GM19238 (cell line): ENCODE measurements at regions not wholly inside any gene's neighbourhood (a gene's known extent, or its start where the extent isn't known, plus 50 kb on each side); places are given as distances from the start of the nearest gene placed in this dataset.

Experiments
- DNase-seq: peaks from one replicate; pipeline ENCODE4 v3.0.0; 2011; ENCODE audit warnings: low spot score; ENCODE audit not compliant: insufficient read length

GRCh38 chr1:199308349-199308846, 669.6 kb downstream of the PTPRC start:
- DNase-seq, result no peak

- no peak for DNase-seq
Observed at GRCh38 chr1:199310708-199311107, 671.9 kb downstream of the PTPRC start.

GRCh38 chr1:199311478-199312262, 672.8 kb downstream of the PTPRC start:
- no peak for DNase-seq

DNA sequence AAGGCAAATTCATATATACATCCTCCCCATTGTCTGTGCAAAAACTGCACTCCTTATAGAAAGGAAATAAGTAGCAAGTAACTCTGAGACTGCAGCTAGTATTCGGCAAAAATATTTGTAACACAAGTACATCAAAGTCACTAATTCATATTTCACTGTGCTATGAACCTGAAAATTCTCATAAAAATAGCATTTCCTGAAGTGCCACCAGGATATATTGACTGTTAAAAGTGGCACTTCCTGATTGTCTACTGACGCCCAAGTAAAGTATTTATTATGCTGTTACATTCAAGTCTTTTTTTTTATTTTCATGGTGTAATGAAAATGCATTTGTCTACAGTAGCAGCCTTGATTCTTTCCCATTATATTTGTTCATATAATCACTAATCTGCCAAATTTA, 673.8 kb downstream of the PTPRC start:
- DNase-seq, result no peak

GRCh38 chr1:199313444-199313843, 674.6 kb downstream of the PTPRC start:
- DNase-seq, result no peak

DNA sequence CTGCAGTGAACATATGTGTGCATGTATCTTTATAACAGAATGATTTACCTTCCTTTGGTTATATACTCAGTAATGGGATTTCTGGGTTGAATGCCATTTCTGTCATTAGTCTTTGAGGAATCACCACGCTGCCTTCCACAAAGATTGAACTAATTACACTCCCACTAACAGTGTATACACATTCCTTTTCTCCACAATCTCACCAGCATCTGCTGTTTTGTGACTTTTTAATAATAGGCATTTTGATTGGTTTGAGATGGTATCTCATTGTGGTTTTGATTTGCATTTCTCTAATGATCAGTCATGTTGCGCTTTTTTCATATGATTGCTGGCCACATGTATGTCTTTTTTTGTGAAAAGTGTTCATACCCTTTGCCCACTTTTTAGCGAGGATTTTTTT, 680.5 kb downstream of the PTPRC start:
- DNase-seq, result no peak

DNA sequence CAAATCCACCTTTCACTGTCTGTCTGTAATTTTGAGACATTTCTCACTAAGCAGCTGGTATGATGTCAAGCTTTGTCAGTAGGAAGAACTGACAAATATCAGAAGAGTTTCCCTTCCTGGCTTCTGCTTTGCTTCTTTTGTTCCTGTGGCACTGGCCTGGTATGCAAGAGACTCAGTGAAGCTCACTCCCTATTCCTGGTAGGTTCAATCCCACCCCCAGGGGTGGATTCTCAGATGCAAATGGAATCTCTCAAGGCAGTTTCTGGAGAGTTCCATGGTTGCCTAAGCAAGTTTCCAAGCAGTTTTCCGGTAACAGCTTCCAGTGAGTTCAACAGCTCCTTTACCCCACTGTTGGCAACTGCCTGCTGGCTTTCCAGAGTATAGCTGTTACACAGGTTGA, 683.4 kb downstream of the PTPRC start:
- DNase-seq, result no peak

GRCh38 chr1:199333180-199333579, 694.3 kb upstream of the NR5A2 start:
- no peak for DNase-seq

- no peak for DNase-seq
Observed at GRCh38 chr1:199335496-199335895, 692.0 kb upstream of the NR5A2 start.

GRCh38 chr1:199336745-199337640, 690.5 kb upstream of the NR5A2 start:
- DNase-seq, result no peak

DNA sequence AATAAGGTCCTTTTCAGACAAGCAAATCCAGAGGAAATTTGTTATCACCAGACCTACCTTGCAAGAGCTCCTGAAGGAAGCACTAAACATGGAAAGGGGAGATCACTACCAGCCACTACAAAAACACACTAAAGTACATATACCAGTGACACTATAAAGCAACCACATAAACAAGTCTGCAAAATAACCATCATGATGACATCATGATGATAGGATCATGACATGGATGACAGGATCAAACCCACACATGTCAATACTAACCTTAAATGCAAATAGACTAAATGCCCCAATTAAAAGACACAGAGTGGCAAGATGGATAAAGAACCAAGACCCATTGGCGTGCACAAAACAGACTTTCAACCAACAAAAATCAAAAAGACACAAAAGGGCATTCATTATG, 688.8 kb upstream of the NR5A2 start:
- DNase-seq, result no peak

DNA sequence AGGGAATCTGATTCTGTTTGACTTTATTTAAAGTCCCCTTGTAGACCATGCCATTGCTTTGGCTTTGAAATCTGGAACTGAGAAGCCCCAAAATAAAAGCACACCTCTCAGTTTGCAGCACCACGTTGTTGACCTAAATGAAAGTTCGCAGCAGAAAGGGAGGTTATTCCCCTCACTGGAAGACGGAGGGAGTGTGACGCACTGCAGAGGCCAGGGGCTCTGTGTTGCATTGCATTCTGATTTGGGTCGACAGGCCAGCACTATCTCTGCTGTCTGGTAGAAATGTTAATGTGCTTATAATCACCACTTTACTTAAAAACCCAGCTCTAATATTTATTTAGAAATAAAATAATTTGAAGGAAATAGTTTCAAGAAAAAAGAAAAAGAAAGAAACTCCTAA, 675.2 kb upstream of the NR5A2 start:
- no peak for DNase-seq

- no peak for DNase-seq
Observed at GRCh38 chr1:199353906-199354305, 673.6 kb upstream of the NR5A2 start.

GRCh38 chr1:199356561-199356960, 670.9 kb upstream of the NR5A2 start:
- no peak for DNase-seq

DNA sequence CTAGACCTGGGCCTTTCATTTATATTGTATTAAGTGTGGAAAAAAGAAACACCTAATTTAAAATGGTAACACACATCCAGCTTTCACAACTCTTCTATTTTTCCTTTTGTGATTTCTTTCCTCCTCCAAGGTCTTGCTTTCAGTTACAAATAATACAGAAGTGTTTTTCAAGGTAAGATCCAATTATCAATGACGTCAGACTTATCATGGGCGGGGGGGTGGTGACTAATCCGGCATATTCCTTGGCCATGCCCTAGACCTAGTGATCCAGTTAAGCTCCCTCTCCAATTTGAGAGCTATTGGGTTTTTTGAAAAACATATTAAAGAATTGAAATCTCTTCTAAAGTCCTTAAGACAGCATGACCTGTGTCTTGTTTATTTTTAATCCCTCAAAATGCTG, 669.9 kb upstream of the NR5A2 start:
- no peak for DNase-seq

GRCh38 chr1:199362996-199363395, 664.5 kb upstream of the NR5A2 start:
- DNase-seq, result no peak

DNA sequence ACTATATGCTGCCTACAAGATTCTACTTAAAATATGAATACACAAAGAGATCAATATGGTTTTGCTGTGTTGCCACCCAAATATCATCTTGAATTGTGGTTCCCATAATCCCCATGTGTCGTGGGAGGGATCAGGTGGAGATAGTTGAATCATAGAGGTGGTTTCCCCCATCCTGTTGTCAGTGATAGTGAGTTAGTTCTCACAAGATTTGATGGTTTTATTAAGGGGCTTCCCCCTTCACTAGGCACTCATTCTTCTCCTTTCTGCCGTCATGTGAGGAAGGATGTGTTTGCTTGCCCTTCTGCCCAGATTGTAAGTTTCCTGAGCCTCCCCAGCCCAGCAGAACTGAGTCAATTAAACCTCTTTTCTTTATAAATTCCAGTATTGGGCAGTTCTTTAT, 654.4 kb upstream of the NR5A2 start:
- no peak for DNase-seq

- no peak for DNase-seq
Observed at GRCh38 chr1:199377211-199377610, 650.3 kb upstream of the NR5A2 start.

GRCh38 chr1:199383793-199384192, 643.7 kb upstream of the NR5A2 start:
- no peak for DNase-seq

DNA sequence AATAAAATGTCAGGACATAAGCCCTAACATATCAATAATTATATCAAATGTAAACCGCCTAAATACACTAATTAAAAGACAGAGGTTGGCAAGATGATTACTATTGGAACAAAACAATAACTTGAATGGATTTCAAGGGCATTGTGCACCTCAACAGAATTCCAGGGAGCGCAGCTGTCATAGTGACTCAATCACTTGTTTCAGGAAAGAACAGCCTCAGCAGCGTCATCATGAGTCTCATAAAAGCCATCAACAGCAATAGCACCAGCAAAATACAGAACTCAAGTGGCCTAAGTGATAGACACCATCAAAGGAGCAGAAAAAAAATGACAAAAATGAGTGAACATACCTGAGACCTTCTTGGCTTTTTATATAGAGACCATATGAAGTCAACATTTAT, 632.7 kb upstream of the NR5A2 start:
- no peak for DNase-seq

GRCh38 chr1:199396456-199396855, 631.1 kb upstream of the NR5A2 start:
- DNase-seq, result no peak

DNA sequence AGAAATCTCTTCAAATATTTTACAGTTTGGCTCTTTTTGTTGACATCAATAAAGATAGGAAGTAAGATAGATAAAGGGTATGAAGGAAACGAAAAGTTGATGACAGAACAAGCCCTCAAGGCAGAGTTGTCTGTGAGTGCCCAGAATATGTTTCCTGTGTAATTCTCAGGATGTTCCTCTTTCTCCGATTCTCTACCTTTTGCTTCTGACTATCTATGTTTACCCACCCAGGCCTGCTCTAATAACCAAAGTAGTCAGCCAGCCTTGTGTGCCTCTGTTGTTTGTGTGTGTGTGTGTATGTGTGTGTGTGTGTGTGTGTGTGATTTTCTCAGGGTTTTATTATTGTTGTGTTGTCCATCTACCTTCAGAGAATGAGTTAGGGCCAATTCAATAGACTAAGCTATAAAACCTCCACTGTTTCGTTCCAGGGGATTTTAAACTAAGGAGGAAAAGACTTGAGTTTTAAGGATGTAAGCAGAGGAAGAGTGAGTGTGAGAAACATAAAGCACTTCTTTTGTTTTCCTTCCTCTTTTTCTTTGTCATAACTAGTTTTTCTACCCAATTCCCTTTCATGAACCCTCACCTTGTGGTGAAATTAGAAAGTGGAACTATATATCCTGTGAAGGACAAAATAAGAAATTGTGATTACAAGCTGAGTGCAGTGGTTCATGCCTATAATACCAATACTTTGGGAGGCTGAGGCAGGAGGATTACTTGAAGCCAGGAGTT, 627.4 kb upstream of the NR5A2 start:
- DNase-seq, result no peak
